Activated effector memory CD4-positive, alpha-beta T cell treated with Interleukin-2 at 50 U/mL for 16 hours (primary cell): ENCODE measurements at regions not wholly inside any gene's neighbourhood (a gene's known extent, or its start where the extent isn't known, plus 50 kb on each side); places are given as distances from the start of the nearest gene placed in this dataset.

Experiments
- DNase-seq: peaks from one replicate; pipeline ENCODE4 v3.0.0-alpha.2; 2020

- no peak for DNase-seq
These were observed 93.1 kb upstream of the VSTM2B start for GRCh38 chr19:29432677-29433076.

DNA sequence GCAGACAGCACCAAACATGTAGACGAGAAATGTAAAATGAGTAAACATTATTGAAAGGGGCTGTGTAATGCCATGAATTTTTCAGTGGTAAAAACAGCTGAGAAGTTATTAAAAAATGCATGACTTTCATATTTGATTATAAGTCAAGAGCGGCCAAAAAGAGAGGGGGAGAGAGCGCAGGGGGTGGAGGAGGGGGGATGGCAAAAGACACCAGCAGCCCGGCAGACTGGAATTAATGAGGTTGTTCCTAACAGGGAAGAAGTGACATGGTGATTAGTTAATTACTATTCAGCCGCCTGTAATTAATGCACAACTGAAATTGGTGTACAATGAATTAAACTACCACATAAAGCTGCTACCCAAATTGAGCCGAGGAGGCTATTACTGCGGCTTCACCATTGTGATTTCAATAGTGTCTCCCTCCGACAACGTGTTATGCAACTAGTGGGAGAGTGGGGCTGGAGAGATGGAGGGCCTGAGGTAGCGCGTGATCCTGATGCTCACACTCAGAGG lies 89.1 kb upstream of the VSTM2B start:
- DNase-seq: no peak

GRCh38 chr19:29439021-29439420 lies 86.8 kb upstream of the VSTM2B start:
- no peak for DNase-seq

- no peak for DNase-seq
These were observed 85.9 kb upstream of the VSTM2B start for GRCh38 chr19:29439688-29440550.

DNA sequence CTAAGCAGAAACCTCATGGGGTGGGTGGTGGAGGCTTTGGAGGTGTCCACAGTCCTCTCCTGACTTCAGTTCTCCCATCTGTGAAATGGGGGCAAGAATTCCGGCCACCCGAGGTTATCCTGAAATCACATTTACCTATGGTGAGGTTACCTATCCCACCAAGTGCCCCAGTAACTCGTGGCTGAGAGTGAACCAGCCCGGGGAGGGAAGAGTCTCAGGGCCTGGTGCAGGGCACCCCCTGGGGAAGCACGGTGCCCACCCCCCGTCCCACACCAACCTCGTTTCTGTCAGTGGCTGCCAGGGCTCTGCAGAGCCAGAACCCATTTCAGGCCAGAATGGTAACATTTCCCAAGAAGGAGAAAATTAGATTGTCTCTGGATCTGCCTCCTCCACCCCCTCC lies 83.7 kb upstream of the VSTM2B start:
- DNase-seq: no peak

GRCh38 chr19:29442910-29443309 lies 82.9 kb upstream of the VSTM2B start:
- DNase-seq: no peak

- DNase-seq: no peak
These were observed 80.5 kb upstream of the VSTM2B start for GRCh38 chr19:29445246-29445645.

GRCh38 chr19:29446361-29446760 lies 79.4 kb upstream of the VSTM2B start:
- no peak for DNase-seq

- DNase-seq: no peak
These were observed 77.7 kb upstream of the VSTM2B start for GRCh38 chr19:29448046-29448445.

DNA sequence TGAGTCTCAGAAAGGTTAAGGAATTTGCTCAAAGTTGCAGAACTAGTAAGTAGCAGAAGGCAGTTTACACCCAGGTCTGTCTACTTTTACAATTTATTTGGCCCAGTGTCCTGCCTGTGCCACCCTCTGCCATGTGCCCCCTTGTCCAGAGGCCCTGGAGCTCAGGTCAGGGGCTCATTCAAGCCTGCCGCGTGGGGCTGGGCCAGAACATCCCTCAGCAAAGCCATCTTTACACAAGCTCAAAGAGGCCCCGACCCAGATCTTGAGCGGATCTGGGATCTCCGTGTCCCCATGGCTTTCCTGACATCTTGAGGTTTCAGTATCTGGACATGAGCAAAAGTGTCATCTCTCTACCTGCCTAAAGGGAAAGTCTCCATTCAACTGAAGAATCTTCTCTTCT lies 76.4 kb upstream of the VSTM2B start:
- no peak for DNase-seq

DNA sequence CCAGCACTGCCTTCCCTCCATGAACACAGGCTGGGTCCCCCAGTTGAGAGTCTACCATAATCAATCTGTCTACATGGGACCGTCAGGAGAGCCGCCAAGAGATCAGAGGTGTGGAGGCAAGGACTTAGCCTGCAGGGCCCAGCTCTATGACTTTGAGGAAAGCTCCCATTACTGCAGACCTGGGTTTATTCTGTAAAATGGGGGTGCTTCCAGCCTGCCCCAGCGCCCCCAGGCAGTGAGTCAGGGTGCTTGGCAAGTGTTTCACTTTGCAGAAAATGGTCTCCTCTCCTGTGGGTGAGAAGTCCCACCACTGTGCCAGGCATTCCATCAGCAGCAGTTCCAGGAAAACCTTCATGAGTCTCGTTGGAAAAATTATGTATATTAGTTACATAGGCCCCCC lies 75.5 kb upstream of the VSTM2B start:
- no peak for DNase-seq

GRCh38 chr19:29450812-29451211 lies 75.0 kb upstream of the VSTM2B start:
- DNase-seq: no peak

DNA sequence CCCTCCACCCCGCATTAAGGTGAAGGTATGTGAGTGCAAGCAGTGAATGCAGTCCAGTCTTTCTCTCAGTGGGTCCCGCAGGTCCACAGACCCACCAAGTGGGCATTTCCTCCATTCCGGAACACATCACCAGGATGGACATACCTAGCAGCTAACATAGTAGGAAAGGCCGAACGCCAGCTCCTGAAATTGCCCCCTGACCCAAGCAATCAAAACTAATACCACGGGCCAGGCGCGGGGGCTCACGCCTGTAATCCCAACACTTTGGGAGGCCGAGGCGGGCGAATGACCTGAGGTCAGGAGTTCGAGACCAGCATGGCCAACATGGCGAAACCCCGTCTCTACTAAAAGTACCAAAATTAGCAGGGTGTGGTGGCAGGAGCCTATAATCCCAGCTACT lies 71.7 kb upstream of the VSTM2B start:
- no peak for DNase-seq

GRCh38 chr19:29457413-29457812 lies 68.4 kb upstream of the VSTM2B start:
- DNase-seq: no peak

DNA sequence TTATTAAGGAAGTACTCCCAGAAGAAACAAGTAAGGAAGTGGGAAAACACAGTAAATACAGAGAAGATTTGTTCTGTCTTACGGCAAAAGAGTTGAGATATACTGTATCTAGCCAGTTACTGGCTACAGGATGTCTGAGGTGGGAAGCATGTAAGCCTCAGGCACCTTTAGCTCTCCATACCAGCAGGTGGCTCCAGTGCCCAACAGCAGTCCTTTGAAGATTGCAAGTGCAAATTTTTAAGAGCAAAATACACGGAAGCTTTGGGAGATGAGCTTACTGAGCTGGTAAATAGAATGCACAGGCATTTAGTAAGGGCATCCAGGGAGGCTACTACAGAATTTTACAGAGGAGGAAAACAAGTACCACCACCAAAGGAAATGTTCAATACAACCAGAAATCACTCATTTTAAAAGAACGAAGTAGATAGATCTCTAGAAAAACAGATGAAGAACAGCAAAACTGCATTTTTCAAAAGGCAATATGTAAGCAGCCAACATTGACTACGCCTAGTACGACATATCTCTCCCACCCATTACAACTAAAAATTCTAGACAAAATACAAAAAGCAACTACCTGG lies 57.9 kb upstream of the VSTM2B start:
- DNase-seq: no peak

GRCh38 chr19:29475469-29475868 lies 50.3 kb upstream of the VSTM2B start:
- DNase-seq: no peak
